Gastrocnemius medialis (tissue), 4 donors: ENCODE measurements at regions not wholly inside any gene's neighbourhood (a gene's known extent, or its start where the extent isn't known, plus 50 kb on each side); places are given as distances from the start of the nearest gene placed in this dataset.

Experiments
- CTCF ChIP-seq, 5 experiments: fragments of 450-650 bp in 3 of 5; fragments of 200-600 bp in 2 of 5; sonication (generic) in 2 of 5; IDR thresholded peaks in 4 of 5; conservative IDR thresholded peaks in 1 of 5; 1 replicate in 4 of 5; 2 replicates in 1 of 5; pipeline ENCODE4 v1.5.1; 2016 to 2019; ENCODE audit warnings: antibody characterized with exemption in 5 of 5, mild to moderate bottlenecking in 3 of 5, moderate library complexity in 3 of 5
- POLR2A ChIP-seq, 2 donors: fragments of 450-650 bp; IDR thresholded peaks; one replicate each; pipeline ENCODE4 v1.6.1; 2017; ENCODE audit warnings: antibody characterized with exemption in 2 of 2, mild to moderate bottlenecking in 2 of 2, moderate library complexity in 2 of 2

- TF ChIP-seq CTCF (IDR thresholded peaks at IDR 0.05 in 4 of 5, conservative IDR thresholded peaks at IDR 0.05 in 1 of 5): no peak
- no peak for TF ChIP-seq POLR2A (IDR thresholded peaks at IDR 0.05)
Observed at GRCh38 chr2:180692322-180692721, 288.1 kb upstream of the UBE2E3 start.
